ENCODE measurements at regions not wholly inside any gene's neighbourhood (a gene's known extent, or its start where the extent isn't known, plus 50 kb on each side); places are given as distances from the start of the nearest gene placed in this dataset.

DNA sequence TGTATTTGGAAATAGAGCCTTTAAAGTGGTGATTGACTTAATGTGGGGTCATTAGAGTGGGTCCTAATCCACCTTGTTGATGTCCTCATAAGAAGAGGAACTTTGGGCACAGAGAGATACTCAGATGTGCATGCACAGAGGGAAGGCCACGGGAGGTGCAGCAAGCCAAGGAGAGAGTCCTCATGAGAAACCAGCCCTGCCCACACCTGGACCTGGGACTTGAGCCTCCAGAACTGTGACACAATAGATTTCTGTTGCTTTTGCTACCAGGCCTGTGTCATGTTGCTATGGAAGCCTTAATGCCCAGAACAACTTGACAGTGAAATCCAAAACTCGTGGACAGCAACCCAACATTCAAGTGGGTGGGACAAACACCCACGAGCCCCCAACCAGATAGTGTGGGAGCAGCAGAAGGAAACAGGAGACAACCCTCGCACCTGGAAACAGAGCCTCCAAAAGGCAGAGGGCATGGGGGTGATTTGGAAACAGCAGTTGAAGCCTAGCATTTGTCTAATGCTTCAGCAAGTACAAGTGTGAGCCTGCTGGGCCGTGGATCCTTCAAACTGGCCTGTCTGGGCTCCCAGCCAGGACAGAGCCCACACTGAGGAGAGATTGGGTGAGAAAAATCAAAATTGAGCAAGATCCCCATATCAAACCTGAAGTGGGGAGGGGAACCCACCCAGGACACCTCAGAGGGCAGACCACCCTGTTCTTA, 201.0 kb upstream of the CST7 start:
- Histone ChIP-seq H3K27ac (replicated peaks; ENCODE audit: low read length) (no peak overlapping the region), H3K4me2 (ENCODE audit: insufficient read depth, low read length, poor library complexity, severe bottlenecking) (no peak overlapping the region), H2AK5ac (ENCODE audit: low read depth, low read length) (no peak overlapping the region), H2BK15ac (ENCODE audit: low read length) (no peak overlapping the region), H3K9ac (ENCODE audit: low read depth, low read length, poor library complexity) (no peak overlapping the region), H3K4me3 (ENCODE audit: low read length in 2 of 2) (no peak overlapping the region), H2BK5ac (ENCODE audit: low read length) (no peak overlapping the region), H3K27me3 (ENCODE audit: control insufficient read depth in 3 of 3, insufficient read depth in 3 of 3, low read depth in 1 of 3, low read length in 3 of 3) (peaks cover 0 to 3% (median 0%) of the 10 kb centered on the region in 3 experiments), H2BK12ac (ENCODE audit: low read length) (no peak overlapping the region), H3K4ac (ENCODE audit: low read length) (no peak overlapping the region), H4K91ac (ENCODE audit: low read depth, low read length, poor library complexity) (no peak overlapping the region), H2AFZ (ENCODE audit: low read length) (no peak overlapping the region), H3K36me3 (replicated peaks in 1 of 2; ENCODE audit: control insufficient read depth in 2 of 2, insufficient read depth in 2 of 2, low read length in 2 of 2) (no peaks in the 10 kb centered on the region), H3K23ac (ENCODE audit: low read depth, low read length, poor library complexity) (no peak overlapping the region), H3K9me3 (replicated peaks in 1 of 2; ENCODE audit: control insufficient read depth in 2 of 2, insufficient read depth in 1 of 2, low read depth in 1 of 2, low read length in 2 of 2) (no peaks in the 10 kb centered on the region), H2BK120ac (ENCODE audit: low read depth, low read length) (no peak overlapping the region), H3K4me1 (ENCODE audit: control insufficient read depth in 2 of 2, insufficient read depth in 1 of 2, low read depth in 1 of 2, low read length in 2 of 2) (peaks cover 0 to 8% of the 10 kb centered on the region in 2 donors), H3K18ac (ENCODE audit: low read length) (no peak overlapping the region), H3K79me1 (ENCODE audit: low read depth, low read length) (no peaks in the 10 kb centered on the region), H3K14ac (ENCODE audit: low read length) (no peak overlapping the region), H4K8ac (ENCODE audit: low read depth, low read length) (no peak overlapping the region)
- WGBS, 2 donors (ENCODE audit: extremely low coverage in 2 of 2, insufficient read length in 2 of 2, insufficient replicate concordance in 1 of 2): no CpG with 5 or more reads among the region's 5 CpGs
- DNase-seq (ENCODE audit: low spot score): no peak

DNA sequence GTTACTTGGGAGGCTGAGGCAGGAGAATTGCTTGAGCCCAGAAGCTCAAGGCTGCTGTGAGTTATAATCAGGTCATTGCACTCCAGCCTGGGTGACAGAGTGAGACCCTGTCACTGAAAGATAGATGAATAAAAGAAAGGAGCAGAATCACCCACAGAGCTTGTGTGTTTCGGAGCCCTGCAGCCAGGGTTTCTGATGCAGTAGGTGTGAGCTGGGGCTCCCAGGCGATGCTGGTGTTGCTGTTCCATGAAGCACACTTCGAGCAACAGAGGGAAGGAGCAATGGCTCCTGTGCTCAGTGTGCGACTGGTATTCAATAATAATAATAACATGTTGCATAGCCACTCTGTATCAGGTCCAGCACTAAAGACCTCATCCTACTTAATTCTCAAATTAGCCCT, 197.5 kb upstream of the CST7 start:
- no peaks in the 10 kb centered on the region for H3K9me3 ChIP-seq (replicated peaks in 1 of 2; ENCODE audit: control insufficient read depth in 2 of 2, insufficient read depth in 1 of 2, low read depth in 1 of 2, low read length in 2 of 2)
- no peak overlapping the region for H3K4ac ChIP-seq (ENCODE audit: low read length)
- H3K4me1 ChIP-seq (ENCODE audit: control insufficient read depth in 2 of 2, insufficient read depth in 1 of 2, low read depth in 1 of 2, low read length in 2 of 2): peaks cover 0 to 4% of the 10 kb centered on the region in 2 donors
- no peak overlapping the region for H3K27ac ChIP-seq (replicated peaks; ENCODE audit: low read length)
- no peaks in the 10 kb centered on the region for H3K79me1 ChIP-seq (ENCODE audit: low read depth, low read length)
- no peak overlapping the region for H2BK120ac ChIP-seq (ENCODE audit: low read depth, low read length)
- no peak overlapping the region for H3K18ac ChIP-seq (ENCODE audit: low read length)
- H3K4me3 ChIP-seq (ENCODE audit: low read length in 2 of 2): no peak overlapping the region
- DNase-seq (ENCODE audit: low spot score): no peak
- H4K91ac ChIP-seq (ENCODE audit: low read depth, low read length, poor library complexity): no peak overlapping the region
- H2AK5ac ChIP-seq (ENCODE audit: low read depth, low read length): no peak overlapping the region
- no peak overlapping the region for H2BK15ac ChIP-seq (ENCODE audit: low read length)
- no peak overlapping the region for H4K8ac ChIP-seq (ENCODE audit: low read depth, low read length)
- H3K9ac ChIP-seq (ENCODE audit: low read depth, low read length, poor library complexity): no peak overlapping the region
- no peaks in the 10 kb centered on the region for H3K36me3 ChIP-seq (replicated peaks in 1 of 2; ENCODE audit: control insufficient read depth in 2 of 2, insufficient read depth in 2 of 2, low read length in 2 of 2)
- WGBS, 2 donors (ENCODE audit: extremely low coverage in 2 of 2, insufficient read length in 2 of 2, insufficient replicate concordance in 1 of 2): no CpG with 5 or more reads among the region's 4 CpGs
- H3K14ac ChIP-seq (ENCODE audit: low read length): no peak overlapping the region
- H3K27me3 ChIP-seq (ENCODE audit: control insufficient read depth in 3 of 3, insufficient read depth in 3 of 3, low read depth in 1 of 3, low read length in 3 of 3): peaks cover 0 to 3% (median 0%) of the 10 kb centered on the region in 3 experiments
- H2BK5ac ChIP-seq (ENCODE audit: low read length): no peak overlapping the region
- H3K23ac ChIP-seq (ENCODE audit: low read depth, low read length, poor library complexity): no peak overlapping the region
- H2AFZ ChIP-seq (ENCODE audit: low read length): no peak overlapping the region
- H3K4me2 ChIP-seq (ENCODE audit: insufficient read depth, low read length, poor library complexity, severe bottlenecking): no peak overlapping the region
- no peak overlapping the region for H2BK12ac ChIP-seq (ENCODE audit: low read length)

DNA sequence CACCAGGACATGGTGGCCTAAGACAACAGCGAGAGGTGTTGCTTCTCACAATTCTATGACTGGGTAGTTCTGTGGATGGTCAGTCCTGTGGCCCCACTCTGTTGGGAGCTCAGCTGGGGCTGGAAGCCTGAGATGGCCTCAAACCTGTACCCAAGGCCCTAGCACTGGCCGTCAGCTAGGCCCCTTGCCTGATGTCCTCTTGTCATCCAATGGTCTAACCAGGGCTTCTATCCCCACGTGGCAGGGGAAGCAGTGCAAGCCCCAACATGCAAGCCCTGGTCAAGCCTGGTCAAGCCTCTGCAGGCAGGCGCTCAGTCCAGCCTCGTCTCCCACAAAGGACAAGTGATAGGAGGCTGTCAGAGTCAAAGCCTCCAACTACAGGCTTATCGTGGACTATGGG, 196.5 kb upstream of the CST7 start:
- DNase-seq (ENCODE audit: low spot score): no peak
- no peaks in the 10 kb centered on the region for H3K36me3 ChIP-seq (replicated peaks in 1 of 2; ENCODE audit: control insufficient read depth in 2 of 2, insufficient read depth in 2 of 2, low read length in 2 of 2)
- no peak overlapping the region for H3K4me2 ChIP-seq (ENCODE audit: insufficient read depth, low read length, poor library complexity, severe bottlenecking)
- H3K4ac ChIP-seq (ENCODE audit: low read length): no peak overlapping the region
- H3K27ac ChIP-seq (replicated peaks; ENCODE audit: low read length): no peak overlapping the region
- H3K4me1 ChIP-seq (ENCODE audit: control insufficient read depth in 2 of 2, insufficient read depth in 1 of 2, low read depth in 1 of 2, low read length in 2 of 2): no peaks in the 10 kb centered on the region
- H2BK12ac ChIP-seq (ENCODE audit: low read length): no peak overlapping the region
- H3K23ac ChIP-seq (ENCODE audit: low read depth, low read length, poor library complexity): no peak overlapping the region
- no peak overlapping the region for H3K4me3 ChIP-seq (ENCODE audit: low read length in 2 of 2)
- no peak overlapping the region for H2AFZ ChIP-seq (ENCODE audit: low read length)
- no peak overlapping the region for H2BK15ac ChIP-seq (ENCODE audit: low read length)
- no peak overlapping the region for H3K14ac ChIP-seq (ENCODE audit: low read length)
- no peaks in the 10 kb centered on the region for H3K79me1 ChIP-seq (ENCODE audit: low read depth, low read length)
- no peak overlapping the region for H2BK5ac ChIP-seq (ENCODE audit: low read length)
- no peak overlapping the region for H4K91ac ChIP-seq (ENCODE audit: low read depth, low read length, poor library complexity)
- no peaks in the 10 kb centered on the region for H3K9me3 ChIP-seq (replicated peaks in 1 of 2; ENCODE audit: control insufficient read depth in 2 of 2, insufficient read depth in 1 of 2, low read depth in 1 of 2, low read length in 2 of 2)
- WGBS, 2 donors (ENCODE audit: extremely low coverage in 2 of 2, insufficient read length in 2 of 2, insufficient replicate concordance in 1 of 2): no CpG with 5 or more reads among the region's 6 CpGs
- H4K8ac ChIP-seq (ENCODE audit: low read depth, low read length): no peak overlapping the region
- H2AK5ac ChIP-seq (ENCODE audit: low read depth, low read length): no peak overlapping the region
- peaks cover 0 to 2% (median 0%) of the 10 kb centered on the region in 3 experiments for H3K27me3 ChIP-seq (ENCODE audit: control insufficient read depth in 3 of 3, insufficient read depth in 3 of 3, low read depth in 1 of 3, low read length in 3 of 3)
- no peak overlapping the region for H3K18ac ChIP-seq (ENCODE audit: low read length)
- H3K9ac ChIP-seq (ENCODE audit: low read depth, low read length, poor library complexity): no peak overlapping the region
- no peak overlapping the region for H2BK120ac ChIP-seq (ENCODE audit: low read depth, low read length)

DNA sequence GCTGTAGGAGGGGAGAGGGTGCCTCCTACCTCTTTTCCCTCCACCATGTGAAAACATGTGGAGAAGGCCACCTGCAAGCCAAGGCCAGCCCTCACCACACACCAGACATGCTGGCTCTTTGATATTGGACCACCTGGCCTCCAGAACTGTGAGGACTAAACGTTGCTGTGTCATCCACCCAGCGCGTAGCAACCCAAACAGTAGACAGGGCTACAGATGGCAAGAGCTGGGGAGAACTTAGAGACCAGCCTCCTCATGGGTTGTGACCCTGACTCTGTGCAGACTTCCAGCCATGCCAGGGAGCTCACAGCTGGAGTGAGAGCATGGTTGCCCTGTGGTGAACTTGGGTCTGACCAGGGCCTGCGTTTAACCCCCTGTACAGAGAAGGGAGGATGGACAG, 195.9 kb upstream of the CST7 start:
- H3K36me3 ChIP-seq (replicated peaks in 1 of 2; ENCODE audit: control insufficient read depth in 2 of 2, insufficient read depth in 2 of 2, low read length in 2 of 2): no peaks in the 10 kb centered on the region
- DNase-seq (ENCODE audit: low spot score): no peak
- no peaks in the 10 kb centered on the region for H3K4me1 ChIP-seq (ENCODE audit: control insufficient read depth in 2 of 2, insufficient read depth in 1 of 2, low read depth in 1 of 2, low read length in 2 of 2)
- no peak overlapping the region for H2BK12ac ChIP-seq (ENCODE audit: low read length)
- no peaks in the 10 kb centered on the region for H3K27me3 ChIP-seq (ENCODE audit: control insufficient read depth in 3 of 3, insufficient read depth in 3 of 3, low read depth in 1 of 3, low read length in 3 of 3)
- no peak overlapping the region for H2BK120ac ChIP-seq (ENCODE audit: low read depth, low read length)
- H3K79me1 ChIP-seq (ENCODE audit: low read depth, low read length): no peaks in the 10 kb centered on the region
- H2AK5ac ChIP-seq (ENCODE audit: low read depth, low read length): no peak overlapping the region
- H2BK5ac ChIP-seq (ENCODE audit: low read length): peak overlapping the region; percentile 7
- no peak overlapping the region for H2BK15ac ChIP-seq (ENCODE audit: low read length)
- no peak overlapping the region for H3K23ac ChIP-seq (ENCODE audit: low read depth, low read length, poor library complexity)
- H3K9ac ChIP-seq (ENCODE audit: low read depth, low read length, poor library complexity): no peak overlapping the region
- no peak overlapping the region for H2AFZ ChIP-seq (ENCODE audit: low read length)
- no peak overlapping the region for H4K8ac ChIP-seq (ENCODE audit: low read depth, low read length)
- H3K4ac ChIP-seq (ENCODE audit: low read length): no peak overlapping the region
- H3K14ac ChIP-seq (ENCODE audit: low read length): no peak overlapping the region
- no peak overlapping the region for H3K4me3 ChIP-seq (ENCODE audit: low read length in 2 of 2)
- no peak overlapping the region for H3K18ac ChIP-seq (ENCODE audit: low read length)
- no peaks in the 10 kb centered on the region for H3K9me3 ChIP-seq (replicated peaks in 1 of 2; ENCODE audit: control insufficient read depth in 2 of 2, insufficient read depth in 1 of 2, low read depth in 1 of 2, low read length in 2 of 2)
- no peak overlapping the region for H3K27ac ChIP-seq (replicated peaks; ENCODE audit: low read length)
- WGBS, 2 donors (ENCODE audit: extremely low coverage in 2 of 2, insufficient read length in 2 of 2, insufficient replicate concordance in 1 of 2): no CpG with 5 or more reads among the region's 4 CpGs
- H3K4me2 ChIP-seq (ENCODE audit: insufficient read depth, low read length, poor library complexity, severe bottlenecking): no peak overlapping the region
- H4K91ac ChIP-seq (ENCODE audit: low read depth, low read length, poor library complexity): no peak overlapping the region
